SK-N-SH treated with all-trans-retinoic acid at 6 μM for 48 hours (cell line): ENCODE measurements at regions not wholly inside any gene's neighbourhood (a gene's known extent, or its start where the extent isn't known, plus 50 kb on each side); places are given as distances from the start of the nearest gene placed in this dataset.

ENCODE experiments used
- ARNTL ChIP-seq: fragments of 450-650 bp; formaldehyde crosslinking; IDR thresholded peaks from 2 replicates; pipeline ENCODE4 v1.5.0; 2020; ENCODE audit warnings: low read depth, mild to moderate bottlenecking, moderate library complexity, borderline replicate concordance
- CSDC2 ChIP-seq: fragments of 250-450 bp; sonication (Bioruptor Pico); IDR thresholded peaks from 2 replicates; pipeline ENCODE4 v1.5.0; 2020; ENCODE audit warnings: mild to moderate bottlenecking, moderate library complexity
- ESRRG ChIP-seq: fragments of 250-450 bp; sonication (Bioruptor Pico); IDR thresholded peaks from 2 replicates; pipeline ENCODE4 v1.6.1; 2021; ENCODE audit warnings: mild to moderate bottlenecking
- GLIS3 ChIP-seq: fragments of 250-450 bp; sonication (Bioruptor Pico); IDR thresholded peaks from 2 replicates; pipeline ENCODE4 v1.5.0; 2020; ENCODE audit warnings: mild to moderate bottlenecking, moderate library complexity
- SNAI2 ChIP-seq: fragments of 250-450 bp; sonication (Bioruptor Pico); IDR thresholded peaks from 2 replicates; pipeline ENCODE4 v1.5.0; 2020; ENCODE audit warnings: mild to moderate bottlenecking, moderate library complexity
- TCF4 ChIP-seq: fragments of 250-450 bp; sonication (Bioruptor Pico); IDR thresholded peaks from 2 replicates; pipeline ENCODE4 v1.8.0; 2021; ENCODE audit warnings: mild to moderate bottlenecking, moderate library complexity, borderline replicate concordance
- ZFP3 ChIP-seq: fragments of 250-450 bp; sonication (Bioruptor Pico); IDR thresholded peaks from 2 replicates; pipeline ENCODE4 v1.5.0; 2020; ENCODE audit warnings: mild to moderate bottlenecking, moderate library complexity
- ZFP30 ChIP-seq: fragments of 450-650 bp; formaldehyde crosslinking; IDR thresholded peaks from 2 replicates; pipeline ENCODE4 v1.5.0; 2022; ENCODE audit warnings: mild to moderate bottlenecking, moderate library complexity
- ZNF70 ChIP-seq: fragments of 450-650 bp; formaldehyde crosslinking; IDR thresholded peaks from 2 replicates; pipeline ENCODE4 v1.5.0; 2020; ENCODE audit warnings: mild to moderate bottlenecking, moderate library complexity
- ZNF8 ChIP-seq: fragments of 450-650 bp; formaldehyde crosslinking; IDR thresholded peaks from 2 replicates; pipeline ENCODE4 v1.5.0; 2020; ENCODE audit warnings: mild to moderate bottlenecking, moderate library complexity
- TF ChIP-seq, protein P1 (sequence below): fragments of 250-450 bp; sonication (Bioruptor Pico); IDR thresholded peaks from 2 replicates; pipeline ENCODE4 v1.5.1; 2020; ENCODE audit warnings: low read depth, mild to moderate bottlenecking, moderate library complexity
- TF ChIP-seq, protein P2 (sequence below): fragments of 250-450 bp; sonication (Bioruptor Pico); IDR thresholded peaks from 2 replicates; pipeline ENCODE4 v1.8.0; 2020; ENCODE audit warnings: mild to moderate bottlenecking, moderate library complexity, borderline replicate concordance
- TF ChIP-seq, protein P3 (sequence below): fragments of 250-450 bp; sonication (Bioruptor Pico); IDR thresholded peaks from 2 replicates; pipeline ENCODE4 v1.5.0; 2020; ENCODE audit warnings: mild to moderate bottlenecking, moderate library complexity
- TF ChIP-seq, protein P4 (sequence below): fragments of 250-450 bp; sonication (Bioruptor Pico); IDR thresholded peaks from 2 replicates; pipeline ENCODE4 v1.8.0; 2021; ENCODE audit warnings: low read depth, mild to moderate bottlenecking, moderate library complexity, borderline replicate concordance

DNA sequence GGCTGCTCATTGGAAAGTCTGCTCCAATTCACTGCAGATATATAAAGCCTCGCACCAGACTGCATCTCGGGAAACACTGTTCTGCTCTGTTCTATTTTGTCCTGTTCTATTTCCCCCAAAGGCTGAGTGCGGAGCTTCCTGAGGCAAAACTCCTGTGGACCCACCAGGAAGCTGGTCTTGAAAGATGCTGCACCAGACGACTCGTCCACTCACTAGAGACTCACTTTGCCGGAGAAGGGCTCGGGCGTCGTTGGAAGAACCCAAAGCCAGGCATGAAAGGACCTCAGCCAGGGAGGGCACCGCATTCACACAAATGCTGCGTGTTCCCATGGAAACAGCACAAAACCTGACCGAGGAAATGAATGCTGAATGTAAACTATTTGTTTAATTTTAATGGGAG is 331.2 kb upstream of the SFSWAP start:
- TF ChIP-seq ZNF8 (CRISPR knock-in tag) (no peak), ARNTL (CRISPR knock-in tag) (no peak), TCF4 (CRISPR knock-in tag) (no peak), CSDC2 (no peak), ZFP3 (no peak), ZFP30 (CRISPR knock-in tag) (no peak), SNAI2 (CRISPR knock-in tag) (no peak), ZNF70 (no peak), GLIS3 (CRISPR knock-in tag) (no peak), ESRRG (CRISPR knock-in tag) (no peak)
- TF ChIP-seq, protein P1, sequence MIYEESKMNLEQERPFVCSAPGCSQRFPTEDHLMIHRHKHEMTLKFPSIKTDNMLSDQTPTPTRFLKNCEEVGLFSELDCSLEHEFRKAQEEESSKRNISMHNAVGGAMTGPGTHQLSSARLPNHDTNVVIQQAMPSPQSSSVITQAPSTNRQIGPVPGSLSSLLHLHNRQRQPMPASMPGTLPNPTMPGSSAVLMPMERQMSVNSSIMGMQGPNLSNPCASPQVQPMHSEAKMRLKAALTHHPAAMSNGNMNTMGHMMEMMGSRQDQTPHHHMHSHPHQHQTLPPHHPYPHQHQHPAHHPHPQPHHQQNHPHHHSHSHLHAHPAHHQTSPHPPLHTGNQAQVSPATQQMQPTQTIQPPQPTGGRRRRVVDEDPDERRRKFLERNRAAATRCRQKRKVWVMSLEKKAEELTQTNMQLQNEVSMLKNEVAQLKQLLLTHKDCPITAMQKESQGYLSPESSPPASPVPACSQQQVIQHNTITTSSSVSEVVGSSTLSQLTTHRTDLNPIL (CRISPR knock-in tag) = no peak
- TF ChIP-seq, protein P2, sequence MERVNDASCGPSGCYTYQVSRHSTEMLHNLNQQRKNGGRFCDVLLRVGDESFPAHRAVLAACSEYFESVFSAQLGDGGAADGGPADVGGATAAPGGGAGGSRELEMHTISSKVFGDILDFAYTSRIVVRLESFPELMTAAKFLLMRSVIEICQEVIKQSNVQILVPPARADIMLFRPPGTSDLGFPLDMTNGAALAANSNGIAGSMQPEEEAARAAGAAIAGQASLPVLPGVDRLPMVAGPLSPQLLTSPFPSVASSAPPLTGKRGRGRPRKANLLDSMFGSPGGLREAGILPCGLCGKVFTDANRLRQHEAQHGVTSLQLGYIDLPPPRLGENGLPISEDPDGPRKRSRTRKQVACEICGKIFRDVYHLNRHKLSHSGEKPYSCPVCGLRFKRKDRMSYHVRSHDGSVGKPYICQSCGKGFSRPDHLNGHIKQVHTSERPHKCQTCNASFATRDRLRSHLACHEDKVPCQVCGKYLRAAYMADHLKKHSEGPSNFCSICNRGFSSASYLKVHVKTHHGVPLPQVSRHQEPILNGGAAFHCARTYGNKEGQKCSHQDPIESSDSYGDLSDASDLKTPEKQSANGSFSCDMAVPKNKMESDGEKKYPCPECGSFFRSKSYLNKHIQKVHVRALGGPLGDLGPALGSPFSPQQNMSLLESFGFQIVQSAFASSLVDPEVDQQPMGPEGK (CRISPR knock-in tag) = no peak
- TF ChIP-seq, protein P3, sequence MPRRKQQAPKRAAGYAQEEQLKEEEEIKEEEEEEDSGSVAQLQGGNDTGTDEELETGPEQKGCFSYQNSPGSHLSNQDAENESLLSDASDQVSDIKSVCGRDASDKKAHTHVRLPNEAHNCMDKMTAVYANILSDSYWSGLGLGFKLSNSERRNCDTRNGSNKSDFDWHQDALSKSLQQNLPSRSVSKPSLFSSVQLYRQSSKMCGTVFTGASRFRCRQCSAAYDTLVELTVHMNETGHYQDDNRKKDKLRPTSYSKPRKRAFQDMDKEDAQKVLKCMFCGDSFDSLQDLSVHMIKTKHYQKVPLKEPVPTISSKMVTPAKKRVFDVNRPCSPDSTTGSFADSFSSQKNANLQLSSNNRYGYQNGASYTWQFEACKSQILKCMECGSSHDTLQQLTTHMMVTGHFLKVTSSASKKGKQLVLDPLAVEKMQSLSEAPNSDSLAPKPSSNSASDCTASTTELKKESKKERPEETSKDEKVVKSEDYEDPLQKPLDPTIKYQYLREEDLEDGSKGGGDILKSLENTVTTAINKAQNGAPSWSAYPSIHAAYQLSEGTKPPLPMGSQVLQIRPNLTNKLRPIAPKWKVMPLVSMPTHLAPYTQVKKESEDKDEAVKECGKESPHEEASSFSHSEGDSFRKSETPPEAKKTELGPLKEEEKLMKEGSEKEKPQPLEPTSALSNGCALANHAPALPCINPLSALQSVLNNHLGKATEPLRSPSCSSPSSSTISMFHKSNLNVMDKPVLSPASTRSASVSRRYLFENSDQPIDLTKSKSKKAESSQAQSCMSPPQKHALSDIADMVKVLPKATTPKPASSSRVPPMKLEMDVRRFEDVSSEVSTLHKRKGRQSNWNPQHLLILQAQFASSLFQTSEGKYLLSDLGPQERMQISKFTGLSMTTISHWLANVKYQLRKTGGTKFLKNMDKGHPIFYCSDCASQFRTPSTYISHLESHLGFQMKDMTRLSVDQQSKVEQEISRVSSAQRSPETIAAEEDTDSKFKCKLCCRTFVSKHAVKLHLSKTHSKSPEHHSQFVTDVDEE (CRISPR knock-in tag) = no peak
- TF ChIP-seq, protein P4, sequence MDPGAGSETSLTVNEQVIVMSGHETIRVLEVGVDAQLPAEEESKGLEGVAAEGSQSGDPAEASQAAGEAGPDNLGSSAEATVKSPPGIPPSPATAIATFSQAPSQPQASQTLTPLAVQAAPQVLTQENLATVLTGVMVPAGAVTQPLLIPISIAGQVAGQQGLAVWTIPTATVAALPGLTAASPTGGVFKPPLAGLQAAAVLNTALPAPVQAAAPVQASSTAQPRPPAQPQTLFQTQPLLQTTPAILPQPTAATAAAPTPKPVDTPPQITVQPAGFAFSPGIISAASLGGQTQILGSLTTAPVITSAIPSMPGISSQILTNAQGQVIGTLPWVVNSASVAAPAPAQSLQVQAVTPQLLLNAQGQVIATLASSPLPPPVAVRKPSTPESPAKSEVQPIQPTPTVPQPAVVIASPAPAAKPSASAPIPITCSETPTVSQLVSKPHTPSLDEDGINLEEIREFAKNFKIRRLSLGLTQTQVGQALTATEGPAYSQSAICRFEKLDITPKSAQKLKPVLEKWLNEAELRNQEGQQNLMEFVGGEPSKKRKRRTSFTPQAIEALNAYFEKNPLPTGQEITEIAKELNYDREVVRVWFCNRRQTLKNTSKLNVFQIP (CRISPR knock-in tag) = no peak
